ENCODE measurements at regions not wholly inside any gene's neighbourhood (a gene's known extent, or its start where the extent isn't known, plus 50 kb on each side); places are given as distances from the start of the nearest gene placed in this dataset.

DNA sequence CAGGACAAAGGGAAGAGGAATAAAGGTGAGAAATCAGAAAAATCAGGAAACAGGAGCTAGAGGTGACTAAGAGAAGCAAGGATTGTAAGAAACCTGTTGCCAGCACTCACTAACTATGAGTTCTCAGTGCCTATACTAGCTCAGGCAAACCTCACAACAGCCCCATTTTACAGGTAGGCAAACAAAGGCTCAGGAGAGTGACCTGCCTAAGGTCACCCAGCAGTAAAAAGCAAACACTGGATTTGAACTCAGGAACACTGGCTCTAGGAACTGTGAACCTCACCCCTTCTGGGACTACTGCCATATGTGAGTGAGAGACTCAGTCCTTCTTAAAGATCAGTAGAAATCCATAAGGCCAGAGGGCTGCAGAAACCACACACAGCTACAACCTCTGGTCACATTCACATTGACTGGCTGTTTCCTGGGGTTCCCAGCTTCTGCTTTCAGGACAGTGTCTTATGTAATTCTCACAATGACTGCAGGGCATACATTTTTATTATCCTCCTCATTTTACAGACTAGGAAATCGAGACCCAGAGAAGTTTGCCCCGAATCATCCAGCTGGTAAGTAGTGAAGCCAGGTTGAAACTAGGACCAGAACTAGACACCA, 80.7 kb upstream of the MAFB start:
- 63 to 83% methylated on average over 2 of the region's 2 CpGs for WGBS, 2 donors
- Histone ChIP-seq H3K9me3 (no peaks in the 10 kb centered on the region), H3K4me1 (peaks cover 0 to 11% (median 0%) of the 10 kb centered on the region in 4 donors), H3K27ac (no peak overlapping the region), H3K27me3 (no peaks in the 10 kb centered on the region), H3K4me3 (no peak overlapping the region), H3K36me3 (no peaks in the 10 kb centered on the region)
- DNase-seq (ENCODE audit: low spot score in 2 of 2), result no peak
- TF ChIP-seq, protein P1, sequence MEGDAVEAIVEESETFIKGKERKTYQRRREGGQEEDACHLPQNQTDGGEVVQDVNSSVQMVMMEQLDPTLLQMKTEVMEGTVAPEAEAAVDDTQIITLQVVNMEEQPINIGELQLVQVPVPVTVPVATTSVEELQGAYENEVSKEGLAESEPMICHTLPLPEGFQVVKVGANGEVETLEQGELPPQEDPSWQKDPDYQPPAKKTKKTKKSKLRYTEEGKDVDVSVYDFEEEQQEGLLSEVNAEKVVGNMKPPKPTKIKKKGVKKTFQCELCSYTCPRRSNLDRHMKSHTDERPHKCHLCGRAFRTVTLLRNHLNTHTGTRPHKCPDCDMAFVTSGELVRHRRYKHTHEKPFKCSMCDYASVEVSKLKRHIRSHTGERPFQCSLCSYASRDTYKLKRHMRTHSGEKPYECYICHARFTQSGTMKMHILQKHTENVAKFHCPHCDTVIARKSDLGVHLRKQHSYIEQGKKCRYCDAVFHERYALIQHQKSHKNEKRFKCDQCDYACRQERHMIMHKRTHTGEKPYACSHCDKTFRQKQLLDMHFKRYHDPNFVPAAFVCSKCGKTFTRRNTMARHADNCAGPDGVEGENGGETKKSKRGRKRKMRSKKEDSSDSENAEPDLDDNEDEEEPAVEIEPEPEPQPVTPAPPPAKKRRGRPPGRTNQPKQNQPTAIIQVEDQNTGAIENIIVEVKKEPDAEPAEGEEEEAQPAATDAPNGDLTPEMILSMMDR (IDR thresholded peaks at IDR 0.05), result no peak
- TF ChIP-seq POLR2A (IDR thresholded peaks at IDR 0.05), result no peak
- TF ChIP-seq EP300 (IDR thresholded peaks at IDR 0.05), result no peak

DNA sequence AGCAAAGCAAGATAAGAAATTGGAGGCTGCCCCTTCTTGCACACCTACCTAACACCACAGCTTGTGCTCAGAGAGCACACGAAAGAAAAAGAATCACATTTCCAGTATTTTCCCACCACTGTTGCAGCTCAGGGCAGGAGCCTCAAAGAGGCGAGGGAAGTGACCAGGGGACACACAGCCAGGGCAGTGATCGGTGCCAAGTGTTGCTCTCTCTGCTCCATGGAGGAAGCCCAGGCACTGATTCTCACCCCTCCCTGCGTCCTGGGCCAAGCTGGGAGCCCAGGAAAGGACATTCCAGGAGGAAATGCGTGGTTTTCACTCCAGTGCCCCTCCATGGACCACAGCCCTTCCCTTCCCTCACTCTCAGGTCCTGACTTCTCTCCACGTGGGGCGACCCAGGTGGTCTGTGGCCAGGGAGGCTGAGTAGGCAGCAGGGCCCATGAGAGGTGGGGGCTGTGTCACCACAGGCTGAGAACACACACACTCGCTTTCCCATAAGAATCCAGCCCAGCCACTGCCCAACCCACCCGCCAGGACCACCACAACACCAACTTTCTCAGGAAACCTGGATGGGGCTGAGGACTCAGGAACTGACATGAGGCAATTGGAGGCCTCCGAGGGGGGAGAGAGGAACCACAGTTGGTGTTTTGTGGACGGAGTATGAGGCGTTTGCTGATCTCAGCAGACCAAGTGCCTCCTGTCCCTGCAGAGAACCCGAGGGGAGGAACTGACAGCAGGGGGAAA, 81.7 kb upstream of the MAFB start:
- DNase-seq (ENCODE audit: low spot score in 2 of 2), result peak in 1 of 2 donors; percentile 17

DNA sequence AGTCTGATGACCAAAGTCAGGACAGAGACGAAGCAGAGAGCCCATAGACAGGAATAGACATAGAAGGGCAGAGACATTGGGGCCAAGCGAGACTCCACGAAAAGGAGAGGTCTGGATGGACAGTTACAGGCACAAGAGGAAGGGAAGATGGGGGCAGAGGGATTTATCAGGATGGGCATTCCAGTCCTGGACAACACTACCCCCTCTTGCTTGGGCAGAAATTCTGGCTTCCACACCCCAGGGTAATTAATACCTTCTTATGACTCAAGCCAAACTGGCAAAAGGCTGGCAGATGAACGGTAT, 82.2 kb upstream of the MAFB start:
- no peak for DNase-seq (ENCODE audit: low spot score in 2 of 2)
- Histone ChIP-seq H3K9me3 (no peaks in the 10 kb centered on the region), H3K4me1 (peaks cover 0 to 14% (median 0%) of the 10 kb centered on the region in 4 donors), H3K36me3 (no peaks in the 10 kb centered on the region), H3K27ac (no peak overlapping the region), H3K4me3 (no peak overlapping the region), H3K27me3 (no peaks in the 10 kb centered on the region)
- 71 to 88% methylated on average over 4 of the region's 4 CpGs for WGBS, 2 donors
- TF ChIP-seq, protein P1 (IDR thresholded peaks at IDR 0.05), result no peak
- TF ChIP-seq POLR2A (IDR thresholded peaks at IDR 0.05) (no peak), EP300 (IDR thresholded peaks at IDR 0.05) (no peak)

More for the DNA sequence above, 81.7 kb upstream of the MAFB start:
- WGBS, 2 donors, result 62 to 64% methylated on average over 13 of the region's 13 CpGs
- no peaks in the 10 kb centered on the region for H3K9me3 ChIP-seq
- peaks cover 0 to 11% (median 0%) of the 10 kb centered on the region in 4 donors for H3K4me1 ChIP-seq
- TF ChIP-seq POLR2A (IDR thresholded peaks at IDR 0.05), result no peak
- peak in 1 of 2 donors; percentile 32 for TF ChIP-seq EP300 (IDR thresholded peaks at IDR 0.05)
- H3K27me3 ChIP-seq, result no peaks in the 10 kb centered on the region
- H3K36me3 ChIP-seq, result no peaks in the 10 kb centered on the region
- H3K4me3 ChIP-seq, result no peak overlapping the region
- peak overlapping the region in 1 of 4 donors; percentile 16 for H3K27ac ChIP-seq

DNA sequence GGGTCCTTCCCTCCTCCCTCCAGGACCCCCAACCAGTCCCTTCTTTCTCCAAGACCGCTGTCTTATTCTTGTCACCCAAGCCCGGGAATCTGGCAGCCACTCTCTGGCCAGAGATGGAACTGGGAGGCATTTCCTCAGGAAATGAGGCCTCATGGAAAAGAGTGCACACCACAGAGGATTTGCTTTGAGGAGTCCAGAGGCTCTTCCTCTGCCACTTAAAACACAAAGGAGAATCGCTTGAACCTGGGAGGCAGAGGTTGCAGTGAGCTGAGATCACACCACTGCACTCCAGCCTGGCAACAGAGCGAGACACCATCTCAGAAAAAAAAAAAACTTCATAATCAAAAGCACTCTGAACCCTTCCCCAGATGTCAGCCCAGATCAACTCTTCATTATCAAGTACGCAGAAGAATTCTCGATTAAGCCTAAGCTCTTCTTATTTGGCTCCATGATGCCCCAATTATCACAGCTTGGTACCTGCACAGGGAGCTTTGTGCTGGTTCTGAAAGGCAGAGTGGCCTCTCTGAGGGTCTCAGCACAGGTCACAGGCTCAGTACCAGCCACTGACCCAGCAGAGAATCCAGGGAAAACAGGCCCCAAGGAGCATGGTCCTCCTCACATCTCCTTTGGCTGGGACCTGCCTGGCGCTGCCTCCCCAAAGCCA, 82.9 kb upstream of the MAFB start:
- peaks cover 0 to 19% (median 2%) of the 10 kb centered on the region in 4 donors for H3K4me1 ChIP-seq
- H3K27me3 ChIP-seq, result no peaks in the 10 kb centered on the region
- DNase-seq (ENCODE audit: low spot score in 2 of 2), result no peak
- TF ChIP-seq POLR2A (IDR thresholded peaks at IDR 0.05), result no peak
- TF ChIP-seq, protein P1 (IDR thresholded peaks at IDR 0.05), result no peak
- no peak for TF ChIP-seq EP300 (IDR thresholded peaks at IDR 0.05)
- H3K36me3 ChIP-seq, result no peaks in the 10 kb centered on the region
- 87 to 88% methylated on average over 7 of the region's 7 CpGs for WGBS, 2 donors
- no peak overlapping the region for H3K27ac ChIP-seq
- H3K9me3 ChIP-seq, result no peaks in the 10 kb centered on the region
- H3K4me3 ChIP-seq, result no peak overlapping the region

DNA sequence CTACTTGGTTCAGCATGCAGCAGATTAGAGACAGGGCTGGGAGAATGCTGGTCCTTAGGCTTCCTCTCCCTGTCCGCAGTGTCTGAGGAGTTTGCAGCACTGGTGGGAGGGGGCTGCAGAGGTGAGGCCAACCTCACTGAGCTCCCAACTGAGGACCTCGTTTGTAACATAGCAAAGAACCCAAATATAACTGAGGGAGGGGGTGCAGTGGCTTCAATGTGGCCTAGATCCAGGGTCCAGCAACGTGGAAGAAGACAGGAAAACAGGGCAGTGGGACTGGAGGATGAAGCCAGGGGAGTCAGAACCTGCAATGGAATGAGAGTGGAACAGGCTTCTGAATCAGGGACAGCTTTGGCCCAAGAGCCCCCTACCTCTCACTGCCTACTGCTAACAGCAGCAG, 84.3 kb upstream of the MAFB start:
- H3K4me3 ChIP-seq, result no peak overlapping the region
- no peaks in the 10 kb centered on the region for H3K36me3 ChIP-seq
- TF ChIP-seq, protein P1 (IDR thresholded peaks at IDR 0.05), result no peak
- TF ChIP-seq POLR2A (IDR thresholded peaks at IDR 0.05) (no peak), EP300 (IDR thresholded peaks at IDR 0.05) (no peak)
- no peak overlapping the region for H3K27ac ChIP-seq
- H3K4me1 ChIP-seq, result peaks cover 0 to 24% (median 2%) of the 10 kb centered on the region in 4 donors
- no peak for DNase-seq (ENCODE audit: low spot score in 2 of 2)
- H3K27me3 ChIP-seq, result no peaks in the 10 kb centered on the region
- no peaks in the 10 kb centered on the region for H3K9me3 ChIP-seq
- 73 to 74% methylated on average over 3 of the region's 3 CpGs for WGBS, 2 donors
